HG02885 (cell line): ENCODE measurements at regions not wholly inside any gene's neighbourhood (a gene's known extent, or its start where the extent isn't known, plus 50 kb on each side); places are given as distances from the start of the nearest gene placed in this dataset.
"Not testable (repeated sequence)": the region's sequence is repeated elsewhere in the genome, so short reads cannot be mapped to it uniquely, and the experiment has no call there.

ENCODE experiments used
- ATAC-seq: cut with Tn5 transposase; IDR thresholded peaks from one replicate; pipeline ENCODE4 v1.9.1; 2021; ENCODE audit warnings: mild to moderate bottlenecking; ENCODE audit not compliant: unreplicated experiment, poor library complexity

DNA sequence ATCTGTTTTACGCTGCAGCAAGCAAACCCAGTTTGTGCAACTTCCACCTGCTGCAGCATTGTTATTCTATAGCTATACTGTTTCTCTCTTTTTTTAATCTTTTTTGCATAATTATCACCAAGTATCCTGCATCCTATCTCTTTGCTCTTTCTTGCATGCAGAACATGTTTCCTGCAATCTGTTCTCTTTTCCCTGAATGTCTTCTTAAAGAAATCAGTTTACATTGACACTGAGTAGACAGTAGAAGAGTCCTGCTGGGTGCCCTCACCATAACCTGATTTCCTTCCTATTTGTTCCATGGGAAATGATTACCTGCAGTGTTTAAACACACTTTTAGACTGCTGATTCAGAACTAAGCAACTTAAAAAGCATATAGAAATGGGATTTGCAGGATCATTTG lies 964.7 kb downstream of the PCDH19 start:
- ATAC-seq, result no peak

GRCh38 chrX:99421796-99422195 lies 988.3 kb downstream of the PCDH19 start:
- ATAC-seq, result no peak

- no peak for ATAC-seq
Observed at GRCh38 chrX:99415470-99415869, 994.6 kb downstream of the PCDH19 start.

GRCh38 chrX:99413317-99413716 lies 996.8 kb downstream of the PCDH19 start:
- ATAC-seq, result no peak

GRCh38 chrX:99398545-99398944 lies 1011.5 kb downstream of the PCDH19 start:
- no peak for ATAC-seq

GRCh38 chrX:99397879-99398278 lies 1012.2 kb downstream of the PCDH19 start:
- no peak for ATAC-seq

- no peak for ATAC-seq
Observed at GRCh38 chrX:99394456-99394855, 1015.6 kb downstream of the PCDH19 start.

DNA sequence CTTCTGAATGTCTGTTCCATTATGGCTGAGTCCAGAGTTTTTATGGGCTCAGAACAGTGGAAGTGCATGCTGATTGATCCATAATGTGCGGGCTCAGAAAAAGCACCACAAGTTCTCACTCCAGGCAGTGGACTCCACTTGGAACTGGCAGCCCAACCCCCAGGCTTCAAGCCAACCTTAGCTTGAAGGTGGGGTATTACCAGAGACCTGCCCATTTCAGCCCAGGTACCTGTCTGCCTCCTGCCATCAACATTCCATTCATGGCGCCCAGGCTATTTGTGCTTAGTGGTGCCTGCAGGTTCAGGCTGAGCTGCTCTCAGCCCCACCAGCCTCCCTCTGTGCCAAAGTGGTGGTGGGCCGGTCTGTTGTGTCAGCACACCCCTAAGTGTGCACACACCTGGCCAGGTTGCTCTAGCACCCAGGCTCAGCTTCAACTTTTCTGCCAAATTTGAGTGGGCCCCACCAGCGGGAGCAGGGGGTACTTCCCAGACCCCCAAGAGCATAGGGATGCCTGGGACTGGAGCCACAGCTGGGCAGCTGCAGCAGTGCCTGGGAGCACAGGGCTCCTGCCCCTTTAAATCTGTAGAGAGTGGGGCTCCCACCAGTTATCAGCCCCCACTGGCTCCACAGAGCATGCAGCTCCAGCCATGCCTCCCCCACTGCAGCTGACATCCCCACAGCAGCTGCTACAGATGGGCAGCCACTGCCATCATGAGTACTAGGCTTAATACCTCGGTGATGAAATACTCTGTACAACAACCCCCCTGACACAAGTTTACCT lies 1025.3 kb downstream of the PCDH19 start:
- ATAC-seq, result no peak

DNA sequence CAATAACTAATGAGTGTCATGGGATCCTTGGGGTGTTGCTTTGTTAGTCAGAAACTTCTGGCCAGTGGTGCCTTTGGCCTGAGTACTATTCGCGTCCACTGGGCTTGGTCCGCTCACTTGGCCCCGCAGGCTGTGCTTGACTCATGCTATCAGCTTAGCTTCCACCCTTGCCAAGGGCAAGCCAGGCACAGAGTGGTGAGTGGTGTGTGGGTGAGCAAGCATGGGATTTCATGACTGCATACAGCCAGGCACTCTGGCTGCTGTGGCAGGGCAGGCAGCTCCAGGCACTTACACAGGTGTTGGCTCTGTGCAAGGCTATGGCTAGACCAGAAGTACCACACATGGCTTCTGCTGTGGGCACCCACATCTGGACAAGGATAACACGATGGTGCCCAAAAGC lies 1026.3 kb downstream of the PCDH19 start:
- no peak for ATAC-seq

- ATAC-seq, result no peak
Observed at GRCh38 chrX:99371976-99372595, 1038.0 kb downstream of the PCDH19 start.

DNA sequence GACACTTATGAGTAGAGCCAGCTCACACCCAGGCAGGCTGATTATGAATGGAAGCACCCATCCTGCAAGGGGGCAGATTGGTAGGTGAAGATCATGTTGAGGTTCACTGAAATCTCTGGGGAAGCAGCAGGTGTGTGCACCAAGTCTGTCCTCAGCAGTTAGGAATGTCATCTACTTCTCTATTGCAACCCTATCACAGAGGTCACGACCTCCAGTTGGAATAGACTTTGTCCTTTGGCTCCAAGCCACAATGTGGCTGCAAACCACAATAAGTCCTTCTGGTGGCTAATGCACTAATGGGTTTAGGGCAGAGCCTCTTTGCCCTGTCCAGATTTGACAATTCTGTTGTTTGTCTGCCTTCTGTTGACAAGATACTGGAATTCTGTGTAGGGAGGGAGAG lies 1056.7 kb downstream of the PCDH19 start:
- no peak for ATAC-seq

GRCh38 chrX:99348256-99348655 lies 1061.8 kb downstream of the PCDH19 start:
- no peak for ATAC-seq

GRCh38 chrX:99308302-99308701 lies 1101.8 kb downstream of the PCDH19 start:
- no peak for ATAC-seq

DNA sequence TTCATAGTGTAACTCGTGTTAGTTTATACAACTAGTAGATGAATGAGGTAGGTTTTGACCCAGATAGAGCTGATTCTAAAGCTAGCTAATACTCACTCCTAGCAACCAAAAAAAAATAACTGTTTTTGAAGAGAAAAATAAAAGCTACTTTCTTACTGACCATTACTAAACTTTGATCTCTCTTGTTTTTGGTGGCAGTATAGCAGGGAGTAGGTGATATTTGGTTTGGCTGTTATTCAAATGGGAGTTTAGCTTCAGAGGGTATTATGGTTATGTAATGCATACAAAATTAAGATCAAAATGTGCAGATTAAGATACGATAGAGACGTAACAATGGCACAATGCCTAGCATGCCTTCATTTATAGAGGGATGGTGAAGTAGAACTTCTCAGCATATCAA lies 1104.5 kb downstream of the PCDH19 start:
- no peak for ATAC-seq

- peak; percentile 52 for ATAC-seq
Observed at GRCh38 chrX:99301990-99302389, 1108.1 kb downstream of the PCDH19 start.

GRCh38 chrX:99271641-99272040 lies 1138.4 kb downstream of the PCDH19 start:
- ATAC-seq, result no peak

DNA sequence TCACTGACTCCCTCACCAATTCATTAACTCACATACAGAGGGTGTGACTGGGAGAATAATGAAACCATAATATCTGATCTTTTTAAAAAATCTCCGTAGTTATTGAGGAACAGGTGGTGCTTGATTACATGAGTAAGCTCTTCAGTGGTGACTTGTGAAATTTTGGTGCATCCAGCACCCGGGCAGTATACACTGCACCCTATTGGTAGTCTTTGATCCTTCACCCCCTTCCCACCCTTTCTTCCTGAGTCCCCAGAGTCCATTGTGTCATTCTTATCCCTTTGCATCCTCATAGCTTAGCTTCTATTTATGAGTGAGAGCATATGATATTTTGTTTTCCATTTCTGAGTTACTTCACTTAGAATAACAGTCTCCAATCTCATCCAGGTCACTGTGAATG lies 1143.8 kb downstream of the PCDH19 start:
- no peak for ATAC-seq

GRCh38 chrX:99248180-99248579 lies 1161.9 kb downstream of the PCDH19 start:
- no peak for ATAC-seq

DNA sequence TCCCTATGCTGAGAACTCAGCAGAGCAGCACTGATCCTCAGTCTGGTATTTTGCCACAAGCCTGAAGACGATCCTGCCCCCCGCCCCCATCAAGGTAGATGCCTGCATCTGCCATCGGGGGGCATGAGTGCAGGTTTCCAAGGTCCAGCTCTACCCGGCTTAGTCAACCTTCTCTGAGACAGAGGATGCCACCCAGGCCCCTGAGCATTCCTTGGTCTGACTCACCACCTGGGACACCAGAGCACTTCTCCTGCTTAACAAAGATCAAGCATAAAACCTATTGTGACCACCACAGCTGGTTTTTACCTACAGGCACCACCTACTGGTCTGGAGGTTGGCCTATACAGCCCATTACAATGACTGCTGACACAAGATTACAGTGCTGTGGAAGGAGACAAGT lies 1168.1 kb downstream of the PCDH19 start:
- ATAC-seq, result no peak

DNA sequence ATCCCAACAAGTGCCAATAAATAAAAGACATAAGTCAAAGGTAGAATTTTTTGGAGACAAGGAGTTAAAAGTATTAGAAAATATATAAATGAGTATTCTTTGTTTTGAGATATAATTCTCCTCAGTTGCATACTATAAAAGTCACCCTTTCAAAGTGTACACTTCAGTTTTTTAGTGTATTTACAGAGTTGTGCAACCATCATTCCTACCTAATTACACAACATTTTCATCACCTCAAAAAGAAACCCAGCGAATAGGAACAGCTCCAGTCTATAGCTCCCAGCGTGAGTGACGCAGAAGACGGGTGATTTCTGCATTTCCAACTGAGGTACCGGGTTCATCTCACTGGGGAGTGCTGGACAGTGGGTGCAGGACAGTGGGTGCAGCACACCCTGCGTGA lies 1175.7 kb downstream of the PCDH19 start:
- not testable (repeated sequence) for ATAC-seq

- no peak for ATAC-seq
Observed at GRCh38 chrX:99192421-99192820, 1217.7 kb downstream of the PCDH19 start.

DNA sequence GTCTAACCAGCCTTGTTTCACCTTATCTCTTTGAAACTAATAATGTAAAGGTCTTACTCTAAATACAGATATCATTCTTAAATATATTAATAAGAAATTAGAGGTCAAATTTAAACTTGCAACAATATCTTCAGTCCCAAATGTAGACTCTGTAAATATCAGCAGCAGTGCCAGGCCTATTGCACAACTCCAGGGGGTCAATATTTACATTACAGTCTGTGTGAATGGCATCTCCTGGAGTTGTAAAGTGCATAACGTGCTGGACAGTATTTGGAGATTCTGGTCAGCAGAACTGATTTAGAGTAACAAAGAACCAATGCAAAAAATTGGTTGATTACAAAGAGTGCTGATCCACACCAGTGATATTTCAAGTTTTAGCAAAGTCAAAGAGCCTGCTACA lies 1225.9 kb downstream of the PCDH19 start:
- ATAC-seq, result no peak
